GM18873 (cell line): ENCODE measurements at regions not wholly inside any gene's neighbourhood (a gene's known extent, or its start where the extent isn't known, plus 50 kb on each side); places are given as distances from the start of the nearest gene placed in this dataset.

Experiments
- ATAC-seq: cut with Tn5 transposase; IDR thresholded peaks from one replicate; pipeline ENCODE4 v1.9.1; 2021; ENCODE audit warnings: mild to moderate bottlenecking, moderate library complexity, moderate number of reproducible peaks; ENCODE audit not compliant: unreplicated experiment, low FRiP score

- no peak for ATAC-seq
These were observed 486.8 kb downstream of the FOXO1 start for GRCh38 chr13:40179445-40180281.

DNA sequence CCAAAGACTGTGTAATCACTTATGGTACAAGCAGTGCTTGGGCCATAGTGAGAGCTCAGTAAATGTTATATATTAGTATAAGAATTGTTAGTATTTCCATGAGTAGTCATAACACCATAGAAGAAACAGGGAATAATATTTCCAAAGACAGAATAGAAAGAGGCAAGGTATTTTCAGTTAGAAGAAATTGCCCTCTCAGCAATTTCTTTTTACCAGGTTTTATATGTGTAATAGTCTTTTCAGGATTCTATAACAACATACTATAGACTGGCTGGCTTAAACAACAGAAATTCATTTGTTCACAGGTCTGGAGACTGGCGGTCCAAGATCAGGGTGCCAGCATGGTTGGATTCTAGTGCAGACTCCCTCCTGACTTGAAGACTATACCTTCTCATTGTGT is 485.7 kb downstream of the FOXO1 start:
- no peak for ATAC-seq

DNA sequence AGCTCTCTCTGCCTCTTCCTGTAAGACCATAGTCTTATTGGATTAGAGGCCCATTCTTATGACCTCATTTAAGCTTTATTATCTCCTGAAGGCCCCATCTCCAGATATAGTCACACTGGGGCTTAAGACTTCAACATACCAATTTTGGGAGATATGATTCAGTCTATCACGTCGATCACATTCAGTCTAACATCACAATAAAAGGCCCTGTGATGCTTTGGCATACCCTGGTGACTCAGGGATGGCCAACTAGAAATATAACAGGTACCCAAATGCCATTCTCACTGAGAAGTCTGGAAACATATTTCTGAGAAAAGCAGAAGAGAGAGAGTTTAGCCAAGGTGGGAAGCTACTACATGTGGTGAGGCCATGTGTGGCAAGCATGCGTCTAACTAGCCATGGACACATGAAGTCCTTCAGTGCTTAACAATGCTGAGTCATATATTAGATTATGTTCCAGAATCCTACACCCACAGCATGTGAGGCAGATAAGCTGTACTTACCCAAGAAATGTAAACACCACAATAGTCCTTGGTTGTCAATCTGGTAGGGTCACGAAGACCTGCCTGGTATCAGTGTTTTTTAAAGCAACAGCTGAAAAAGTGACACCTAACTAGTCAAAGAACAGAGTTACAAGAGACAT is 485.1 kb downstream of the FOXO1 start:
- no peak for ATAC-seq

DNA sequence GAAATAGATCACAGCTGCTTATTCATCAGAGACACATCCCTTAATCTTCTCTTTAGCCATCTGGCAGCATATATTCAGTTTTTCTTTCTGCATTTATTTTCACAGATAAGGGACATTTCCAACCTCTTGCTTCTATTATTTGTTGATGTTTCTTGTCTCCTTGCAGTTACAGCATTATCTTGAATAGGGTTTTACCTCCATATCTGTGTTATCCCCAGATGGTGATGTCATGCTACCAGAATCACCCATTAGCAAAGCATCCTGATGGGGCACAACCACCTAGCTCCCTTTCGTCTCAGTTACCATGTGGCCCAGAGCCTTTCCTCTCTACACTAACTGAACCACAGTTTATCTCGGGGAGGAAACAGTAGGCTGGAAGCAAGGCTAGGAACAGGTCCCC is 483.9 kb downstream of the FOXO1 start:
- no peak for ATAC-seq

DNA sequence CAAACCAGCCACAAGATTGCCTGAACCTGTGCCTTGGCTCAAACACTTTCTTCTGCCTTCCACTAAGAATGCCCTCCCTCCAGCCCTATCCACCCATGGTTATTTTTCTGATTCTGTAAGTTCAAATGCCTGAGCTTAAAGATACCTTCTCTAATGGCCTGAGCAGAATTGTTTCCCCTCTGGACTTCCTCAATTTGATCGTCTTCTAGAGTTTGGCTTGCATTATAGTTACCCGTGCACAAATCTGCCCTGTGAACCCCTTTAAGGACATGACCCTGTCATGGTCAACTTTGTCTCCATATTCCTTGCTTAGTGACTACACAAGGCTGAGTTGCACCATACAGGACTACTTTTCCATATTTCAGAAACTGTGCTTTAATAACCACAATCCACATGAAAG is 481.0 kb downstream of the FOXO1 start:
- no peak for ATAC-seq

- no peak for ATAC-seq
These were observed 480.4 kb downstream of the FOXO1 start for GRCh38 chr13:40186041-40186440.

DNA sequence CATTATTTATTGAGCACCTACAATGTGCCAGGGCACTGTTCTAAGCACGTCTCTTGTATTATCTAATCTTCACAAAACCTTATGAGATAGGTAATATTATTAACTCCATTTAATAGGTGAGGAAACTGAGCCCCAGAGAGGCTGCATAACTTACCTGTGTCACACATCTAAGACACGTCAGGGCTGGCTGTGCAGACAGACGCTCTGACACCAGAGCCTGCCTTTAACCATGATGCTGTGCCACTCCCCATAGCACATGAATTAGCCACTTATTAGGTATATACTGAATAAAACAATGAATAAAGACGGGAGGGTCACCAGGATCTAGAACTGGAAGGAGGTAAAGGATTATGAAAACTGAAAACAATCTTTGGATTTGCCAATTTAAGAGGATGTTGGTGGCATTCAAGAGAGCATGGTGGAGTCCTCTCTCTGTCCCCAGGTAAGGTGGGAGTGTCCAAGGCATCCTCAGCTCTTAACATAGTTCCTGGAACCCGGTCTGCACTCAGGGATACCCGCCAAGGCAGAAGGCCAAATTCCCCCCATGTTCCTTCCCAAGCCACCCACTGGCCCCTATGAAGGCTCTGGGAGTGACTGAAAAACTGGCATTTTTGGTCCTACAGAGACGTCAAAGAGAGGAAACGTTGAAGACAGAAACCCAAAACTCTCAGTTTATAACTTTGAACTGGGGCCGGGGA is 479.7 kb downstream of the FOXO1 start:
- ATAC-seq = no peak

DNA sequence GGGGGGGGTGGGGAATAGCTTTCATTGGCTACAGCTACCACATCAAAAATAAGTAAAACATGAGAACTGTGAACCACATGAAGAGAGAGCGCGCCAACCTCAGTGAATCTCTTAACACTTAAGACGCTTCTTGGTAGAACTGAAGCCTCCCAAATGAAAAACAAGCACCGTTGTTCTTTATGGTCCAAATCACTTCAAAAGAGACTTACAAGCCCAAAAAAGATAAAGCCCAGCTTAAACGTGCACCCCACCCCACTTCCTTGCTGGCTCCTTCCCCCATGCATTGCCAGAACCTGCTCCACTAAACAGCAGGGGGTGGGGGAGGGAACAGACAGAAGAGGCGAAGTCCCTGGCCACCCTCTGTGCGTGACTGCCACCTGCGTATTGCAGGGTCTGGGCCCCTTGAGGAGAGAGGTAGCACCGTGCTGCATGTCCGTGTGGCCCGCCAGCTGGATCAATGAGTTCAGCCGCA is 479.1 kb downstream of the FOXO1 start:
- ATAC-seq = no peak

GRCh38 chr13:40187841-40188591 is 478.4 kb downstream of the FOXO1 start:
- no peak for ATAC-seq

DNA sequence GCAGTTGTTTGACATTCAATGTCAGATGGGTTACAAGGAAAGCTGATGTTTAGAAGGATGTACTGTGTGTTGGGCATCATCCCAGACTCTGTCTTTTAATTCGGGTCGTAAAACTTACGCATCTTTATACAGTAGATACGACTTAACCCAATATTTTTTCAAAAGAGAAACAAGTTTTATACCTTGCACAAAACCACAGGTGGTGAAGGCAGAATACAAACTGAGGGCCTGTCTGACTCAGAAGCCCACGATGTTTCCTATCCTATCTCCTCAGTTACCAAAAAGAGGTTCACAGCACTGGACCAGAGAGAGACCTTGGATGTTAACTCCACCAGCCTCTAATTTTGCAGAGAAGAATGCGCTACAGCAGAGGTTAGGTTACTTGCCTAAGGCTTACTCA is 477.0 kb downstream of the FOXO1 start:
- no peak for ATAC-seq

DNA sequence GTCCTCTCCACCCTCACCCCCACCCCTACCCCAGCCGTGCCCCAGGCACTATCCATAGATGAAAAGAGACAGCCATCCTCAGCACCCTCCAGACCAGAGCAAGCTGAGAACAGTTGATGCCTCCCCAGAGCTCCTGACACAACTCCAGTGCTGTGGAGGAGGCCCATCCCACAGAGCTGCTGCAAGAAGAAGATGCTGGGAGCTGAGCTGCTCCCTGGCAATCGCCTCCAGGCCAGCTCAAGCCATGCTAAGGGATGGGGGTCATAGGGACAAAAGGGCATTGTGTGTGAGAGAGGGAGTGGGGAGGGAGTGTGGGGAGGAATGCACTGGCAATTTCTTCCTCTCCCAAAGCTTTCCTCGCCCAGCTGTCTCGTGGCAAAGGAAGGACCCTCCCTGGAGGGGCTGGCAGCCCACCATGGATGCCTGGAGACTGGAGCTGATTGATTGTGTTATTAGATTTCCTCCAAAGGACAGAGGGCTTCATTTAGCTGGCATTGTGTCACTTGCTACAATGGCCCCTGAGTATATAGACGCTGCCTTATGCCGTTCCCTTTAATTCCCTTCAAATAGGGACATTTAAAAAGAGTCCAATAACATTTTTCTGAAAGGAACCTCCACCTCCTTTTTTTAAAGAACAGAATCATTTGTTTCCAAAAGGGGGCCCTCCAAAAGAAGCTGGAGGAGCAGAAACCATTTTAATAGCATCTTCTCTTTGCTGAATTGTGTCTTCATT is 476.4 kb downstream of the FOXO1 start:
- no peak for ATAC-seq

DNA sequence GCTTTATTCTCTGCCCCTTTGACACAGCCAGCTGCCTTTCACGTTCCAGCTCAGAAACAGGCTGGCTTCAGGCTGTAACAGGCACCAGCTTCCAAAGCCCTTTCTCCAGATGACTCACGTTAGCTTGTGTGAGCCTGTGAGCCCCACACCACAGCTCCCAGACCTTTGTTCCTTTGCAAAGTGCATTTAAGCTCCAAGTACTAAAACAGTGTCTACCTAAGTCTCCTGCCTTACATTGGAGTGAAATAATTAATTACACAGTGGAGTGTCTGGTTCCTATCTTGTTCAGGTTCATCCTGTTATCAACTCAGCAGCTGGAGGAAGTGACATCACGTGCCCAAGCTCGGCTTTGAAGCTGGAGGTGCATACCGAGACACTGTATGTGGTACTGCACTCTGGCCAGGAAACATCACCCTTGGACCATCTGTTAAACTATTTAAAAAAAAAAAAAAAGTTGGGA is 475.8 kb downstream of the FOXO1 start:
- no peak for ATAC-seq

GRCh38 chr13:40191186-40191980 is 475.1 kb downstream of the FOXO1 start:
- no peak for ATAC-seq

DNA sequence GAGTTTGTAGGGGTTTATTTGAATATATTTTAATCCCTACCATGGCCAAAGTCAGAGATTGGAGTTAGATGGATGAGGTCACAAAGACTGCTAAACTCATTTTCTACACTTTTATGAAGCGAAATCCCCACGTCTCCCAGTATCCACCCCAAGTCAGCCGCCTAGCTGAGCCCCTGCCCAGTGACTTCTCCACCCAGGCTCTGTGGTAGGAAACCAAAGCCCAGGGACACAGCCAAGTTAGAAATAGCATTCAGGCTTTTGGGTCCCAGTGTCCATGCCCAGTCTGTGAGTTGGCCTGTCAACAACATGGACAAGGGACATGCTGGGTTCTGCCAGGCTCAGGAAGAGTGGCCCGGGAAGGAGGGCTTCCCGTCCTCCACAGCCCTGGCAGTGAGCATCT is 474.0 kb downstream of the FOXO1 start:
- ATAC-seq = no peak

DNA sequence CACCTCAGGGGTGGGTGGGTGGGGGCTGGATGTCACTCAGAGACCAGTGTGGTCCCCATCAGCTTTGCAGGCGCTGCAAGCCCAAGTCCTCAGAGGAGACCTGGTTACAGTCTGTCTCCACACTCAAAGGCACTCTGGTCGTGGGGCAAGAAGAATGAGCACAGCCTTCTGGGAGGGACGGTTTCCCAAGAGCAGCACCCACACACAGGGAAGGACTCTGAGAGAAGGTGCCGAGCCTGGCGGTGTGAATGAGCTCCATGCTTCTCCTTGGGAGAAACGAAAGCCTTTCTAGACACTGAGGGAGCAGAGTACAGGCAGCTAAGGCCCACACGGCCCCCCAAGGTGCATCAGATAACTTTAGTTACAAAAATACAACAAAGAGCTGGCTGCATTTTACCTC is 473.6 kb downstream of the FOXO1 start:
- no peak for ATAC-seq

DNA sequence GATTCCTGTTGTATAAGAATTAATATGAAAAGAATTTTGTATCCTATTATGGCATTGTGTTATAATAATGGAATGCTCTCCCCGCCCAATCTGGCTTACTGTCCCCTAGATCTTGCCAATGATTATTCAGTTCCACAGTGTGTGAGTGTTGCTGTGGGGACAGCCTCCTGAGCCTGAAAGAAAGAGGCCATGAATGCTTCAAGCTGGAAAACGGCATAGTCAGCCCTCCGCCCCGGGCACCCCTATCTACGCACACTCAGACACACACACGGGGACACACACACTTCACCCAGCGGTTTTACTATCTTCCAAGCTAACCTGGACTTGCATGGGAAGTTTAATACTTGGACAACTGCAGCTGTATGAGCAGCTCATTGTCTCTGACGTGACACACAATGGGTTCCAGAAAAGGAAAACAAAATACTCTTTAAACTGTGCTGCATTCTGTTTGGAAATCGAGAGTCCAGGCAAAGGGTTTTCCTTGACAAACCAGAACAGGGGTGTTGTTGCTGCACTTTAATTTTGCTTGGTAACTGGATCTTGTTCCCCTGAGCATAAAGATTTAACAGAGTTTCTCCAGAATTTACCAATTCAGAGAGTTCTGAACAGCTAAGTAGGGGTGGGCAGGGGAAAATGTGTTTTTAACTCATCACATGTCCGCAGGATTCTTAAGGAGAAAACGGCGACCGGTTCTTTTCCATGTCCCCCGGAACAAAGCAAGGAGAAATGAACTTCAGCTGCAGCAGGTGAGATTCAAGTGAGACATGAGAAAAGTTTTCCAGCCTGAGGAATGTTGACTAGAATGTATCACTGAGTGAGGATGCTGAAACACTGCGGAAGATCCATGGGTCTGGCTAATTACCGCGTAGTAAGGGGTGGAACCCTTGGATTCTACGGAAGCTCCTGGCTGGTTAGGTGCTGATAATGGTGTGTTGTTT is 472.9 kb downstream of the FOXO1 start:
- ATAC-seq = no peak

DNA sequence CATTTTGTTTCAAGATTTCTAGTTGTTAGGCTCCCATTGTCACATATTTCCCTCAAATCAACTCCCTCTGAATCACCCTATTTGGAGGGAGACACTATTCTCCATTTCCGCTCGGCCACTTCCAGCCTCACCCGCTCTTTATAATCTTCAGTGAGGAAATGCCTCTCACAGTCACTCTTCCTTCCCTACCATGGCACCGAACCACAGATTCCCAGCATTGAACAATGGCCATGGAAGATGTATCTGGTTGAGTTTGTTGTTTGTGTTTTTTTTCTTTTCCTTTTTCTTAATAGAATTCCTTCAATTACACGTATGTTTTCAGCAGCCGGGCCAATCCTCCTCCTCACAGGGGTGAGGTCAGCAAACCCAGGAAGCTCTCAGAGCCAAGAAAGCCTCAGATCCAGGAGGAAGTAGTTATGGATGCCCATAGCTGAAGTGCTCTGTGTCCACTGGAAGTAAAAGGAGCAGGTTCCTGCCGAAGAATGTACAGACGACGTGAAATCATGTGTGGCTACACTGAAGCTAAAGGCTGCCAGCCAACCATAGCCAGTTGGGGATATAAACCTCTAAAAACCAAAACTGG is 472.1 kb downstream of the FOXO1 start:
- no peak for ATAC-seq

DNA sequence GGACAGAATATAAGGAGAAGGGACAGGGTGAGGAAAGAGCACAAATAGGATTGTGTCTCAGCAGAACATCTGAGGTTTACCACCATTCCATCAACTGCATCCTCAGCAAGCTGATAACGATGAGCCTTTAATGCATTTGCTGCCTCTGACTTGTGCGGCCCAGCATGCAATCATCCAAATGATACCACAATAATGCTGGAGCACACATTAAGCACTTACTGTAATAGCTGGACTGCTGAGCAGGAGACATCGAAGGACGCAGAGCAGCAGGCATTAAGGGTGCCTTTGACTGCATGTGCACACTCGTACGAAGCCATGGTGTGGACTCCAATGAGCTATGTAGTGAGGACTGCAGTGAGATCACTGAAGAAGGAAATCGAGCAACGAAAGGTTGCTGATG is 469.4 kb downstream of the FOXO1 start:
- no peak for ATAC-seq
